IMR-90 (cell line): ENCODE measurements at regions not wholly inside any gene's neighbourhood (a gene's known extent, or its start where the extent isn't known, plus 50 kb on each side); places are given as distances from the start of the nearest gene placed in this dataset.

Experiments used
- ATAC-seq: fragments of 200-7000 bp; cut with Tn5 transposase; 2 replicates; pipeline ENCODE4 v1.9.1; 2020; ENCODE audit warnings: low read depth, mild to moderate bottlenecking, moderate library complexity
- BruUV-seq: library from RNA; stranded (reverse); fragments of 400-500 nt; replicated peaks from 2 replicates; lab custom pipeline; 2021; lab: Mats Ljungman, UMichigan
- CTCF ChIA-PET: fragments of 300-600 bp; formaldehyde crosslinking; extraction: SDS; loops from one replicate; lab custom pipeline; 2021; ENCODE audit warnings: antibody characterized with exemption; lab: Yijun Ruan, JAX
- POLR2A ChIA-PET: fragments of 300-600 bp; sonication (Branson Sonifier 250); formaldehyde crosslinking; loops from one replicate; lab custom pipeline; 2022; ENCODE audit warnings: antibody characterized with exemption; ENCODE audit not compliant: unreplicated experiment; lab: Charles Lee
- DNase-seq: peaks from one replicate; pipeline ENCODE4 v3.0.0; 2013
- H2AFZ ChIP-seq: replicated peaks from 2 replicates; pipeline ENCODE3; 2013; ENCODE audit warnings: low read length, mild to moderate bottlenecking; ENCODE audit not compliant: poor library complexity
- H2AK5ac ChIP-seq: 2 replicates; pipeline ENCODE4 v1.6.1; 2013; ENCODE audit warnings: low read depth, low read length, inconsistent platforms
- H2AK9ac ChIP-seq: replicated peaks from 2 replicates; pipeline ENCODE3; 2013; ENCODE audit warnings: mild to moderate bottlenecking, low read depth, low read length, moderate library complexity; ENCODE audit not compliant: poor library complexity
- H2BK120ac ChIP-seq: 2 replicates; pipeline ENCODE4 v1.6.1; 2013; ENCODE audit warnings: low read depth, low read length, inconsistent platforms
- H2BK15ac ChIP-seq: 3 replicates; pipeline ENCODE4 v1.6.1; 2013; ENCODE audit warnings: low read depth, low read length, inconsistent platforms
- H2BK20ac ChIP-seq: 2 replicates; pipeline ENCODE4 v1.6.1; 2013; ENCODE audit warnings: low read depth, mild to moderate bottlenecking, inconsistent platforms, low read length, moderate library complexity
- H2BK5ac ChIP-seq: 2 replicates; pipeline ENCODE4 v1.6.1; 2013; ENCODE audit warnings: mild to moderate bottlenecking, low read depth, low read length, inconsistent platforms; ENCODE audit not compliant: poor library complexity, severe bottlenecking
- H3K14ac ChIP-seq: replicated peaks from 2 replicates; pipeline ENCODE4 v1.6.1; 2013; ENCODE audit warnings: low read depth, low read length, inconsistent platforms
- H3K18ac ChIP-seq: 2 replicates; pipeline ENCODE4 v1.6.1; 2013; ENCODE audit warnings: low read depth, low read length, control low read depth
- H3K23ac ChIP-seq: 2 replicates; pipeline ENCODE4 v1.6.1; 2013; ENCODE audit warnings: low read depth, low read length, inconsistent platforms
- H3K27ac ChIP-seq: 2 replicates; pipeline ENCODE4 v1.5.1; 2013; ENCODE audit warnings: mild to moderate bottlenecking, control low read depth, low read length; ENCODE audit not compliant: insufficient read depth
- H3K27me3 ChIP-seq: 2 replicates; pipeline ENCODE4 v1.6.1; 2013; ENCODE audit warnings: low read length; ENCODE audit not compliant: control insufficient read depth, insufficient read depth
- H3K36me3 ChIP-seq: 2 replicates; pipeline ENCODE4 v1.6.1; 2013; ENCODE audit warnings: low read length, mixed read lengths; ENCODE audit not compliant: control insufficient read depth, insufficient read depth
- H3K4ac ChIP-seq: 2 replicates; pipeline ENCODE4 v1.6.1; 2013; ENCODE audit warnings: low read depth, low read length, inconsistent platforms
- H3K4me1 ChIP-seq: 2 replicates; pipeline ENCODE4 v1.6.1; 2013; ENCODE audit warnings: low read length, mixed read lengths; ENCODE audit not compliant: control insufficient read depth, insufficient read depth
- H3K4me2 ChIP-seq: 2 replicates; pipeline ENCODE4 v1.6.1; 2013; ENCODE audit warnings: low read depth, mild to moderate bottlenecking, control low read depth, low read length, moderate library complexity
- H3K4me3 ChIP-seq: 2 replicates; pipeline ENCODE4 v1.5.1; 2013; ENCODE audit warnings: low read depth, mild to moderate bottlenecking, control low read depth, low read length, moderate library complexity; ENCODE audit not compliant: insufficient read depth
- H3K56ac ChIP-seq: 2 replicates; pipeline ENCODE4 v1.6.1; 2013; ENCODE audit warnings: low read length, inconsistent platforms; ENCODE audit not compliant: insufficient read depth; ENCODE audit errors: extremely low read depth
- H3K79me1 ChIP-seq, 2 experiments: 2 replicates each; pipeline ENCODE4 v1.6.1; 2013; ENCODE audit warnings: low read length in 2 of 2, inconsistent platforms in 1 of 2, low read depth in 1 of 2
- H3K9ac ChIP-seq: 2 replicates; pipeline ENCODE4 v1.6.1; 2013; ENCODE audit warnings: low read depth, low read length, control low read depth
- H3K9me1 ChIP-seq: 2 replicates; pipeline ENCODE4 v1.6.1; 2013; ENCODE audit warnings: low read length, inconsistent platforms; ENCODE audit not compliant: insufficient read depth
- H3K9me3 ChIP-seq: 2 replicates; pipeline ENCODE4 v1.6.1; 2013; ENCODE audit warnings: low read length; ENCODE audit not compliant: control insufficient read depth, insufficient read depth
- H4K20me1 ChIP-seq: 2 replicates; pipeline ENCODE4 v1.6.1; 2013; ENCODE audit warnings: low read length, inconsistent platforms; ENCODE audit not compliant: insufficient read depth
- H4K5ac ChIP-seq: 2 replicates; pipeline ENCODE4 v1.6.1; 2013; ENCODE audit warnings: mild to moderate bottlenecking, low read depth, low read length, control low read depth
- H4K8ac ChIP-seq, 2 experiments: 2 replicates each; pipeline ENCODE4 v1.6.1; 2013; ENCODE audit warnings: low read depth in 2 of 2, low read length in 2 of 2, control low read depth in 1 of 2, inconsistent platforms in 1 of 2
- H4K91ac ChIP-seq: 2 replicates; pipeline ENCODE4 v1.6.1; 2013; ENCODE audit warnings: low read depth, low read length, inconsistent platforms; ENCODE audit not compliant: insufficient read depth
- BHLHE40 ChIP-seq: fragments of 150-350 bp; IDR thresholded peaks from 2 replicates; pipeline ENCODE4 v1.6.1; 2016; ENCODE audit warnings: mild to moderate bottlenecking, low read depth, low read length
- MAFK ChIP-seq: IDR thresholded peaks from 2 replicates; pipeline ENCODE4 v1.6.1; 2012; ENCODE audit warnings: low read depth, low read length, improper control_type of control experiment
- RFX5 ChIP-seq: IDR thresholded peaks from 2 replicates; pipeline ENCODE4 v1.8.0; 2012; ENCODE audit warnings: low read depth, mild to moderate bottlenecking, low read length, moderate library complexity
- SMC3 ChIP-seq: fragments of 150-350 bp; IDR thresholded peaks from 2 replicates; pipeline ENCODE4 v1.6.1; 2016; ENCODE audit warnings: low read depth, mild to moderate bottlenecking, antibody characterized with exemption, low read length, moderate library complexity
- WGBS, 2 experiments: methylation state at CpG; one replicate each; pipeline versions ENCODE4 v1.1.5 to v1.1.7; 2013; ENCODE audit warnings: missing lambda C conversion rate in 2 of 2; ENCODE audit not compliant: insufficient read length in 1 of 2; ENCODE audit errors: extremely low coverage in 2 of 2; 5-methylcytosine and 5-hydroxymethylcytosine counted together
- dilution Hi-C: fragments of 300-500 bp; cut with HindIII; formaldehyde crosslinking; loops from one replicate; pipeline ENCODE4 v1.14.3; 2018; ENCODE audit warnings: low sequenced_read_pairs; ENCODE audit not compliant: unreplicated experiment
- in situ Hi-C: fragments of 300-500 bp; cut with MboI; formaldehyde crosslinking; loops from 3 replicates; pipeline ENCODE4 v1.14.3; 2019; ENCODE audit warnings: low sequenced_read_pairs, inconsistent platforms, mixed read lengths
- intact Hi-C: fragments of 100-400 bp; cut with micrococcal nuclease; formaldehyde crosslinking; loops from 2 replicates; pipeline ENCODE4 v1.10.0; 2022

DNA sequence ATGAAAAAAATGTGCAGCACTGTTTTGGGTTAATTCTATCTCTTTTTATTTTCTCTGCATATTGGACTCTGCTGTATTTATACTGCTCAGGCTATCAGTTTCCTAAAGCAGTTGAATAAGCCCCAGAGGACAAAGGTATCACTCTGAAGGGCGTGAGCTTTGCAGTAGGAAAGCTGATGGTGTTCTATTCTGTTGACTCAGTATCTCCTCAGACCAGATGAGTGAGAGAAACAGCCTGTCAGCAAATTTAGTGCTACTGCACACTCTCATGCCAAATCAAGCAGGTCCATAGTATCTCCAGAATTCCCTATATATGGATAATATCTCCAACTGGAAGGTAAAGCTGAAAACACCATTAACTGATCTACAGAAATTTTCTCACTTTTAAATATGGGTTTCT is 132.3 kb upstream of the UGT8 start:
- WGBS, 2 experiments = no CpG with 5 or more reads among the region's 1 CpG
- Histone ChIP-seq H3K9me3 (no peaks in the 10 kb centered on the region), H4K20me1 (no peaks in the 10 kb centered on the region), H3K23ac (no peak overlapping the region), H3K4ac (no peak overlapping the region), H3K9ac (no peak overlapping the region), H3K9me1 (no peaks in the 10 kb centered on the region), H2BK20ac (no peak overlapping the region), H3K4me3 (no peak overlapping the region), H3K4me2 (no peak overlapping the region), H3K36me3 (no peaks in the 10 kb centered on the region), H3K14ac (no peak overlapping the region), H4K91ac (no peak overlapping the region), H4K5ac (no peak overlapping the region), H2BK15ac (no peak overlapping the region), H3K79me1 (no peaks in the 10 kb centered on the region), H3K56ac (no peak overlapping the region), H2AK9ac (no peak overlapping the region), H2BK5ac (no peak overlapping the region), H3K4me1 (no peaks in the 10 kb centered on the region), H2BK120ac (no peak overlapping the region), H3K18ac (no peak overlapping the region), H3K27me3 (no peaks in the 10 kb centered on the region; the same call in 1 of the 2 replicates), H3K27ac (no peak overlapping the region), H2AK5ac (no peak overlapping the region), H4K8ac (no peak overlapping the region), H2AFZ (no peak overlapping the region)
- intact Hi-C loops = no loop called here
- dilution Hi-C loops = no loop called here
- POLR2A ChIA-PET = no interaction called here
- no TSS peak for BruUV-seq
- ATAC-seq = no peak
- CTCF ChIA-PET = no interaction called here
- in situ Hi-C loops = no loop called here
- no peak for DNase-seq
- TF ChIP-seq RFX5 = no peak
- TF ChIP-seq BHLHE40 = no peak
- TF ChIP-seq SMC3 = no peak
- peak; percentile 54; the same call in 1 of the 2 replicates for TF ChIP-seq MAFK
